Activated naive CD4-positive, alpha-beta T cell treated with anti-CD3 and anti-CD28 coated beads, Interleukin-2, amount 50 U/mL, for 72 hours (primary cell): ENCODE measurements at regions not wholly inside any gene's neighbourhood (a gene's known extent, or its start where the extent isn't known, plus 50 kb on each side); places are given as distances from the start of the nearest gene placed in this dataset.

ENCODE experiments used
- ATAC-seq, 2 donors: fragments of 150-1000 bp; cut with Tn5 transposase; 2 replicates each; pipeline ENCODE4 v1.10.0; 2021; ENCODE audit warnings: mild to moderate bottlenecking in 2 of 2, moderate library complexity in 2 of 2
- DNase-seq, 2 donors: peaks; one replicate each; pipeline ENCODE4 v3.0.0; 2021 to 2022; ENCODE audit warnings: low spot score in 2 of 2
- H3K27ac Mint-ChIP-seq, 2 donors: one replicate each; pipeline ENCODE4 v1.8.0; 2022; ENCODE audit warnings: mild to moderate bottlenecking in 2 of 2, mixed read lengths in 2 of 2
- H3K36me3 Mint-ChIP-seq, 2 donors: one replicate each; pipeline ENCODE4 v1.8.0; 2022; ENCODE audit warnings: mixed read lengths in 2 of 2
- H3K9me3 Mint-ChIP-seq, 2 donors: one replicate each; pipeline ENCODE4 v1.8.0; 2022; ENCODE audit warnings: mixed read lengths in 2 of 2

GRCh38 chr13:59451236-59451635, 712.5 kb downstream of the DIAPH3 start:
- ATAC-seq (no peak), DNase-seq (no peak)
- Mint-ChIP-seq H3K9me3 (no peaks in the 10 kb centered on the region), H3K27ac (no peak overlapping the region), H3K36me3 (no peaks in the 10 kb centered on the region)

- ATAC-seq (no peak), DNase-seq (no peak)
- H3K36me3 Mint-ChIP-seq = no peaks in the 10 kb centered on the region
- H3K9me3 Mint-ChIP-seq = no peaks in the 10 kb centered on the region
- H3K27ac Mint-ChIP-seq = no peak overlapping the region
Observed at GRCh38 chr13:59452189-59452890, 711.4 kb downstream of the DIAPH3 start.

DNA sequence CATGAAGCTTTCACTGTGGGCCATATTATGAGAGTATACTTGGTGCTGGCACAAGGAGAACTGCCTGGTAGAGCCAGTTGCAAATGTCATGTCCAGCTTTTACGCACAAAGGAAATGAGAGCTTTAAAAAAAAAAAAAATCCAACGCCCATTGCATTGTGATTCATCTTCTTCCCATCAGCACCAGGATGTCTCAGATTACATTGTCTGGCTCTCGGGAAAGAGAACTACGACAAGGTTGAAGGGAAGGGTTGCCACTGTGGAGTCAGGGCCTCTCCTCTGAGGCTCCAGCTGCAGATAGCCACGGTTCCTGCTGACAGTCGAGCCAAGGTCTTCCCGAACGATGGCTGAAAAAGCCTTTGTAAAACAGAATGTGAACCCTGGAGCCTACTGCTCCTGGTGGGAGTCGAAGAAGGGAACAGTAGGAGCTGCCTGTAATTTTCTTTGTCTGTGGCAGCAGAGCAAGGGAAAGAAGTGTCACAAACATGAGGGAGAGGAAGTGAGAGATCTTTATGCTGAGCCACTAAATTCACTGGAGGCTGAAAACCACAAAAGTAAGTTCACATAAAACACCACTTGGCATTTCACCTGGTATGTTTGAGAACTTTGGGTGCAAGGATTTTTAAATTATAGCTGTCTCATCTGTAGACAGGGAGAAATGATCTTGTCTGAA, 704.7 kb downstream of the DIAPH3 start:
- DNase-seq = no peak
- Mint-ChIP-seq H3K36me3 (no peaks in the 10 kb centered on the region), H3K9me3 (no peaks in the 10 kb centered on the region), H3K27ac (no peak overlapping the region)
- no peak for ATAC-seq

DNA sequence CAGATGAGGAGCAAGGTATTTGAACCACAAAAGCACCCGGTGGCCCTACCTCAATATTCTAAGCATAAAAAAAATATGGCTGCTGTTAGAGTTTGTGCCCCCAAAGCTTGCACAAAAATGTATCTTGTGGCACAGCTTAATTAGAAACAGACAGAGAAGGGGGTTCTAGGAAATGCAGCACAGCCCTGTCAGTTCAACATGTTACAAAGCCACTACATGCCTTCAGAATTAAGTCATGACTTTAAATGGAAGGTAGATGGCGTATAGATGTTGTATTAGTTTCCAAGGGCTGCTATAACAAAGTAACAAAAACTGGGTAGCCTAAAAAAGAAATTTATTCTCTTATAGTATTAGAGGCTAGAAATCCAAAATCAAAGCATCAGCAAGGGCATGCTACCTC, 703.8 kb downstream of the DIAPH3 start:
- no peak for ATAC-seq

DNA sequence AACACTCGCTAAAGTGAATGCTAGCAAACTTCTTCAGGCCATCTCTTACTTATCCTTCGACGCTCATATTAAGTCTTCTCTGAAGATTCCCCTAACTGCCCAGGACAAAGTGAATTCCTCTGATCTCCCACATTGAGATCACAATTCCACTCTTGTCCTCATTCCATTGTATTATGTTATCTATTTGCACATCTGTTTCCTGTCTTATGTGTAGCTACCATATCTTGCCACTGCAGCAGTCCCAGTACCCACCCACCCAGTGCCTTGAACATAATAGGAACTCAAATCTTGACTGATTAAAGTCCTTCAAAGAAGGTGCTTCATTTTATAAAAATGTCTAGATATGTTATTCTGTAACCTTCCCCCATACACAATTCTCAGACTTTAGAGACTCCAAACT, 702.3 kb downstream of the DIAPH3 start:
- no peak overlapping the region for H3K27ac Mint-ChIP-seq
- ATAC-seq (no peak), DNase-seq (no peak)
- no peaks in the 10 kb centered on the region for H3K36me3 Mint-ChIP-seq
- no peaks in the 10 kb centered on the region for H3K9me3 Mint-ChIP-seq

More for the DNA sequence above, 703.8 kb downstream of the DIAPH3 start:
- H3K27ac Mint-ChIP-seq = no peak overlapping the region
- no peak for DNase-seq
- no peaks in the 10 kb centered on the region for H3K36me3 Mint-ChIP-seq
- H3K9me3 Mint-ChIP-seq = no peaks in the 10 kb centered on the region

DNA sequence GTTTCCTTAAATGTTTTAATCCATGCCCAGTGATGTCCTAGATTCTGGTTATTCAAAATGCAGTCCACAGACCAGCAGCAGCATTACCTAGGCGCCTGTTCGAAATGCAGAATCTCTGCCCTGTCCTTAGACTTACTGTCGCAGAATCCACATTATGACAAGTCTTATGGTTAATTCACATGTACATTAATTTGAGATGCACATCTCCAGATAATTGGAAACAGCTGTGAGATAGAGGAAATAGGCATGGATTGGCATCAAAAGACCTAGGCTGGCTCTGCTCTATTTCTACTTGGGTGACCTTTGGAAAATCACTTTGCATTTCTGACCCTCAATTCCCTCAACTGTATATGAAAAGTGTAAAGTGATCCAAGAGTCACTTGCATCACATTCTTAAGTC, 700.7 kb downstream of the DIAPH3 start:
- H3K9me3 Mint-ChIP-seq = no peaks in the 10 kb centered on the region
- ATAC-seq (no peak), DNase-seq (no peak)
- no peak overlapping the region for H3K27ac Mint-ChIP-seq
- no peaks in the 10 kb centered on the region for H3K36me3 Mint-ChIP-seq

GRCh38 chr13:59464926-59465325, 698.8 kb downstream of the DIAPH3 start:
- DNase-seq (no peak), ATAC-seq (no peak)
- Mint-ChIP-seq H3K36me3 (peaks cover 0 to 13% of the 10 kb centered on the region in 2 donors), H3K27ac (no peak overlapping the region), H3K9me3 (peaks cover 6 to 7% of the 10 kb centered on the region in 2 donors)

- no peak overlapping the region for H3K27ac Mint-ChIP-seq
- peaks cover 0 to 13% of the 10 kb centered on the region in 2 donors for H3K36me3 Mint-ChIP-seq
- no peak for DNase-seq
- H3K9me3 Mint-ChIP-seq = peaks cover 6 to 7% of the 10 kb centered on the region in 2 donors
- ATAC-seq = no peak
Observed at GRCh38 chr13:59468396-59468795, 695.3 kb downstream of the DIAPH3 start.

DNA sequence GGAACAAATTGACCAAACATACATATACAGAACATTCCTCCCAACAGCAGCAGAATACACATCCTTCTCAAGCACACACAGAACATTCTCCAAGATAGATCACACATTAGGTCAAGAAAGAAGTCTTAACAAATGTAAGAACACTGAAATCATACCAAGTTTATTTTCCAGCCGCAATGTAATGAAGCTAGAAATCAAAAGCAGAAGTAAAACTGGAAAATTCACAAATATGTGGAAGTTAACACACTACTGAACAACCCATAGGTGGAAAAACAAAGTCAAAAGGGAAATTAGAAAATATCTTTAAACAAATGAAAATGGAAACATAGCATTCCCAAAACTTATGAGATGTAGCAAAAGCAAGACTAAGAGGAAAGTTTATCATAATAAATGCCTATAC, 692.6 kb downstream of the DIAPH3 start:
- peaks cover 0 to 13% of the 10 kb centered on the region in 2 donors for H3K36me3 Mint-ChIP-seq
- H3K9me3 Mint-ChIP-seq = peaks cover 6 to 7% of the 10 kb centered on the region in 2 donors
- ATAC-seq (no peak), DNase-seq (no peak)
- H3K27ac Mint-ChIP-seq = no peak overlapping the region

- DNase-seq = no peak
- Mint-ChIP-seq H3K9me3 (peaks cover 6 to 7% of the 10 kb centered on the region in 2 donors), H3K36me3 (peaks cover 0 to 13% of the 10 kb centered on the region in 2 donors), H3K27ac (no peak overlapping the region)
- ATAC-seq = no peak
Observed at GRCh38 chr13:59472134-59472533, 691.6 kb downstream of the DIAPH3 start.

DNA sequence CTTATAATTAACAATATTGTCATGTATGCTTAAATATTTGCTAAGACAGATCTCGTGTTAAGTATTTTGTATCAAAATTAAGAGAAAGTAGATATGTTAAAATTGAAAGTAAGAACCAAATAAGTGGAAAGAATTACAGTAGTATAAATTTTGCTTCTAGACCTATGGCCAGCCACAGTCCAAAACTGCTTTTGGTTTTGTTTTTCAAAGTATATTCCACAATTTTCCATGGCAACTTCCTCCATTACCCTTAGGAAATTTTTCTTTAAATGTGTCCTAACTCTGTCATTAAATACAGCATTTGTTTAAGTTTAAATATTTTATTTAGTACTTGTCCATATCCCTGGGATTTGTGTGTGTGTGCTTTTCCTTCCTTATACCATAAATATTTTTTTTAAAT, 689.0 kb downstream of the DIAPH3 start:
- no peak for DNase-seq
- Mint-ChIP-seq H3K27ac (no peak overlapping the region), H3K36me3 (no peaks in the 10 kb centered on the region), H3K9me3 (no peaks in the 10 kb centered on the region)
- no peak for ATAC-seq

GRCh38 chr13:59475911-59476310, 687.8 kb downstream of the DIAPH3 start:
- ATAC-seq = no peak
- Mint-ChIP-seq H3K9me3 (no peaks in the 10 kb centered on the region), H3K36me3 (no peaks in the 10 kb centered on the region), H3K27ac (no peak overlapping the region)
- no peak for DNase-seq

DNA sequence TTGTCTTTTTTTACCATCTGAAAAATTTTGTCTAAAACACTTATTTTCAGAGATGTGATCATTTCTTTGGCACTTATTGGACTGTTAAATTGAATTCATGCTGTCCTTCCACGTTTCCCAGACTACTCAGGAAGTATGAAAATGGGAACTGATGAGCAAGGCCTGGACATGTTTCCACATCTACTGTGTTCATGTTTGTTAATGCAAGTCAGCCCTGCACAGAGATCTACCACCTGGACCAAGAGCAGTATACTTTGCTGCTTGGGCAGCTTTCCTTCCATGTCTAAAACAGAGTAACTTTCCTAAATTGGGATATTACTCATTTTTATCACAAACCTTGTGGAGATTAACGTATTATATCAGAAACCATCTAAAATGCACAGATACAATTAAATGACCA, 687.4 kb downstream of the DIAPH3 start:
- no peak for DNase-seq
- Mint-ChIP-seq H3K36me3 (no peaks in the 10 kb centered on the region), H3K9me3 (no peaks in the 10 kb centered on the region), H3K27ac (no peak overlapping the region)
- ATAC-seq = no peak

DNA sequence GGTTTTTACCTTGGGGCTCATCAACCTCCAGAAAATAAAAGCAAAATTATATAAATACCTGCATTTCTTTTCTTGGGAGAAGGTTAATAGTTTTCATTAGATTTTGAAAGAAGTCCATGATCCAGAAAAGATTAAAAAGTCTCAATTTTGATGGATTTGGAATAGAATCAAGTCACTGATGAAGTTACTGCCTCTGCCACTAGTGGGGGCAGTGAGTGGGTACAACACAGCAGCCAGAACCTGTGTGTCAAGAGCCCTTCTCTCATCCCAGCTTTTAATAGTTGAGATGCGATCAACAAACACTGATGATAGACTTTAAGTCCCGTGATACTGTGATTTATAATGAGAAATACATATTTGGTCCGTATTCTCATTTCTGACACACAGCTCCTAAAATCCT, 686.7 kb downstream of the DIAPH3 start:
- Mint-ChIP-seq H3K36me3 (no peaks in the 10 kb centered on the region), H3K9me3 (no peaks in the 10 kb centered on the region), H3K27ac (no peak overlapping the region)
- ATAC-seq = no peak
- DNase-seq = no peak

DNA sequence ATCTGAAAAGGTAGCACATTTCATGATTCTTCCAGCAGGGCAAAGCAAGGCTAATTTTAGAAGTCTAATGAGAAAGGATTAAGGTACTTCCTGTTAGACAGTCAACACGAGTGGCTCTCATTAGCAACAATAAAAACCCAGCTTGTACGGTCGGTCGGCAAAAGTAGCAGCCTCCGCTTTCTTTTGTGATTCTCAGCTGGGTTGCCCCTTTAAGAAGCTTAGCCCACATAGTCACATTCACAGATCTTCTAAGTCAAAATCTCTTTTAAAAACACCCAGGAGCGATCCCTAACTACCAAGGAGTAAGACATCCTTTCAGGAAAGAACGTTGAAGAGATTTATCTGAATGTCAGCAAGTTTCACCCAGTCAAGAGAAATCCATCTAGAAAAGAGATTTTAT, 684.8 kb downstream of the DIAPH3 start:
- Mint-ChIP-seq H3K36me3 (no peaks in the 10 kb centered on the region), H3K27ac (no peak overlapping the region), H3K9me3 (no peaks in the 10 kb centered on the region)
- ATAC-seq = no peak
- no peak for DNase-seq

DNA sequence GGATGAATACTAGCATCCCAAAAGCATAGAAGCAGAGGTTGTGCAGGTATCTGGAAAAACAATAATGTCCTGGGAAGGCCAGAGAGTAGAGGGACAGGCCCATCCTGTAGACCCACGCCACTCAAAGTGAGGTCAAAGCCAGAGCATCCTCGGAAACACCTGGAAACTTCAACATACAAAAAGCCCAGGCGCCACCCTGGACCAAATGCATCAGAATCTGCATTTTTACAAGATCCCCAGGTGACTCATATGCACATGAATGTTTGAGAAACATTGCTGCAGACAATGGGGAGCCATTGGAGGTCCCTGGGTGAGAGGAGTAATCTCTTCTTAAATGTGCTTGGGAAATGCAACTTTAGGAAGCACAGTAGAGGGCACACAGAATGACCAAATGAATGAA, 684.1 kb downstream of the DIAPH3 start:
- DNase-seq (no peak), ATAC-seq (no peak)
- Mint-ChIP-seq H3K36me3 (no peaks in the 10 kb centered on the region), H3K27ac (no peak overlapping the region), H3K9me3 (no peaks in the 10 kb centered on the region)

GRCh38 chr13:59480396-59481259, 683.1 kb downstream of the DIAPH3 start:
- ATAC-seq = no peak
- Mint-ChIP-seq H3K9me3 (no peaks in the 10 kb centered on the region), H3K36me3 (no peaks in the 10 kb centered on the region), H3K27ac (no peak overlapping the region)
- DNase-seq = no peak
